BE2C (cell line): ENCODE measurements at regions not wholly inside any gene's neighbourhood (a gene's known extent, or its start where the extent isn't known, plus 50 kb on each side); places are given as distances from the start of the nearest gene placed in this dataset.
"Not testable (repeated sequence)": the region's sequence is repeated elsewhere in the genome, so short reads cannot be mapped to it uniquely, and the experiment has no call there.

Experiments used
- DNase-seq: peaks from one replicate; pipeline ENCODE4 v3.0.0-alpha.2; 2020
- H3K27me3 ChIP-seq: fragments of 250-450 bp; sonication (Bioruptor Pico); 2 replicates; pipeline ENCODE4 v1.5.1; 2020; ENCODE audit warnings: mild to moderate bottlenecking
- H3K36me3 ChIP-seq: fragments of 250-450 bp; sonication (Bioruptor Pico); 2 replicates; pipeline ENCODE4 v1.5.1; 2020; ENCODE audit warnings: mild to moderate bottlenecking
- H3K4me1 ChIP-seq: fragments of 250-450 bp; sonication (Bioruptor Pico); 2 replicates; pipeline ENCODE4 v1.5.1; 2020
- H3K4me3 ChIP-seq: 2 replicates; pipeline ENCODE4 v1.5.1; 2011; ENCODE audit warnings: low read depth, low read length
- H3K9me3 ChIP-seq: fragments of 250-450 bp; sonication (Bioruptor Pico); 2 replicates; pipeline ENCODE4 v1.5.1; 2020
- CTCF ChIP-seq: IDR thresholded peaks from 2 replicates; pipeline ENCODE4 v1.5.1; 2012; ENCODE audit warnings: mild to moderate bottlenecking, low read depth, low read length

- Histone ChIP-seq H3K9me3 (no peaks in the 10 kb centered on the region), H3K4me1 (no peaks in the 10 kb centered on the region), H3K36me3 (no peaks in the 10 kb centered on the region), H3K27me3 (no peaks in the 10 kb centered on the region), H3K4me3 (no peak overlapping the region)
- DNase-seq, result no peak
- no peak for TF ChIP-seq CTCF
These were observed 1185.8 kb upstream of the ALCAM start for GRCh38 chr3:104180906-104181305.

GRCh38 chr3:104190681-104191080 lies 1176.0 kb upstream of the ALCAM start:
- TF ChIP-seq CTCF, result no peak
- no peak overlapping the region for H3K4me3 ChIP-seq
- no peaks in the 10 kb centered on the region for H3K4me1 ChIP-seq
- H3K27me3 ChIP-seq, result no peaks in the 10 kb centered on the region
- H3K36me3 ChIP-seq, result no peaks in the 10 kb centered on the region
- DNase-seq, result no peak
- no peaks in the 10 kb centered on the region for H3K9me3 ChIP-seq

GRCh38 chr3:104198131-104198530 lies 1168.6 kb upstream of the ALCAM start:
- H3K27me3 ChIP-seq, result no peaks in the 10 kb centered on the region
- H3K4me1 ChIP-seq, result no peaks in the 10 kb centered on the region
- no peak for DNase-seq
- H3K9me3 ChIP-seq, result no peaks in the 10 kb centered on the region
- no peak overlapping the region for H3K4me3 ChIP-seq
- no peak for TF ChIP-seq CTCF
- H3K36me3 ChIP-seq, result no peaks in the 10 kb centered on the region

DNA sequence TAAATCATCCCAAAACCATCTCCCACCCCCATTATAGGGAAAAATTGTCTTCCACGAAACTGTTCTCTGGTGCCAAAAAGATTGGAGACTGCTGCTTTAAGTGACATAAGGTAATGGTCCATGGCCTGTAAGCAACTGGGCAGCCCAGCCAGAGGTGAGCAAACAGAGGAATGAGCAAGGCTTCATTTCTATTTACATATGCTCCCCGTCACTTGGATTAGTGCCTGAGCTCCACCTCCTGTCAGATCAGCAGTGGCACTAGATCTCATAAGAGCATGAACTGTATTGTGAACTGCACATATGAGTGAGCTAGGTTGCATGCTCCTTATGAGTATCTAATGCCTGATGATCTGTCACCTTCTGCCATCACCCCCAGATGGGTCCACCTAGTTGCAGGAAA lies 1159.8 kb upstream of the ALCAM start:
- H3K4me1 ChIP-seq, result no peaks in the 10 kb centered on the region
- H3K9me3 ChIP-seq, result no peaks in the 10 kb centered on the region
- H3K4me3 ChIP-seq, result no peak overlapping the region
- DNase-seq, result peak; percentile 9
- no peaks in the 10 kb centered on the region for H3K27me3 ChIP-seq
- peak; percentile 16; the same call in 1 of the 2 replicates for TF ChIP-seq CTCF
- H3K36me3 ChIP-seq, result no peaks in the 10 kb centered on the region

DNA sequence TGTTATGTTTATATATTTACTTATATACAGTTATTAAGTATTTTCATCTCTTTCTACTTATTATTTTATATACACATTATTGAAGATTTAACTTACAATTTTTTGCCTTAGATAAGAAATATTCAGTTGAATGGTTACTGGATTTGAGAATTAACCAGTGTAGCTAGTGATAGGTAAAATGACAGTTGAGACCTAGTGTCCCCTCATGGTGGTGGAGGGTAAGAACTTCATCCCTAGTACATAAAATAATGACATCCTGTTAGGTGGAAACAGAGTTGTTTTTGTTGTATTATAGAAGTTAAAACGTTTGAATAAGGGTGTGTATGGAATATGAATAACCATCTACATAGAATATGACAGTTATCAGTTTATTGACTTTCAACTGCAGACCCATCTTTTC lies 1152.4 kb upstream of the ALCAM start:
- Histone ChIP-seq H3K9me3 (no peaks in the 10 kb centered on the region), H3K4me1 (no peaks in the 10 kb centered on the region), H3K4me3 (no peak overlapping the region), H3K27me3 (no peaks in the 10 kb centered on the region), H3K36me3 (no peaks in the 10 kb centered on the region)
- TF ChIP-seq CTCF, result no peak
- DNase-seq, result no peak

DNA sequence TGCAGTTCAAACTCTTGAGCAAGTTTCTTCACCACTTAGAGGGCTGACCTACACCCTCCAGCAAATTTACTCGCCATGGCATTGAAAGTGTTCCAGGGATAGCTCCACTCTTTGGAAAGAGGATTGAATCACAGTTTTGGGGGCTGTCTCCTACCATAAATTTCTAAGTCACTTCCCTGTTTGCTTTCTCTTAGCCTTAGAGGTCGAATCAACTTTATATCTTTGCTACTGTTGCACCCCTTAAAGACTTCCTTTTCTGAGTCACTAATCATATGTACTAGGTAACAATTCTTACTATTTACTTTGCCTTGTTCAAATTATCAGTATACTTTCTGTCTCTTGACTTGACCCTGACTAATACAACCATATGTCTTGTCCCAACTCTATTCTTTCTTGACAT lies 1151.8 kb upstream of the ALCAM start:
- H3K4me3 ChIP-seq, result no peak overlapping the region
- no peak for DNase-seq
- no peaks in the 10 kb centered on the region for H3K4me1 ChIP-seq
- TF ChIP-seq CTCF, result no peak
- no peaks in the 10 kb centered on the region for H3K36me3 ChIP-seq
- no peaks in the 10 kb centered on the region for H3K27me3 ChIP-seq
- H3K9me3 ChIP-seq, result no peaks in the 10 kb centered on the region

DNA sequence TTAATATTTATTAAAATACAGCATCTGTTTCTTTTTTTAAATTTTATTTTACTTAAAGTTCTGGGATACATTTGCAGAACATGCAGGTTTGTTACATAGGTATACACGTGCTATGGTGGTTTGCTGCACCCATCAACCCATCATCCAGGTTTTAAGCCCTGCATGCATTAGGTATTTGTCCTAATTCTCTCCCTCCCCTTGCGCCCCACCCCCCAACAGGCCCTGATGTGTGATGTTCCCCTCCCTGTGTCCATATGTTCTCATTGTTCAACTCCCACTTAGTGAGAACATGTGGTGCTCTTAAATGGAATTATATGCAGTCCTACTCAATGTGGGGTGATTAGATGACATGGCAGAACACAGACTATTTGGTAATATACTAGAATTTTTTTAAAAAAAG lies 1147.7 kb upstream of the ALCAM start:
- H3K4me3 ChIP-seq, H3K27me3 ChIP-seq, H3K9me3 ChIP-seq, H3K4me1 ChIP-seq, H3K36me3 ChIP-seq, DNase-seq: not testable (repeated sequence)
